GM12878 (cell line): ENCODE measurements at regions not wholly inside any gene's neighbourhood (a gene's known extent, or its start where the extent isn't known, plus 50 kb on each side); places are given as distances from the start of the nearest gene placed in this dataset.

Experiments
- ATAC-seq: fragments of 200-7000 bp; cut with Tn5 transposase; 3 replicates; pipeline ENCODE4 v1.9.1; 2020; ENCODE audit warnings: mild to moderate bottlenecking, moderate library complexity
- BruUV-seq: library from RNA; stranded (reverse); fragments of 400-500 nt; replicated peaks from 2 replicates; lab custom pipeline; 2021; lab: Mats Ljungman, UMichigan
- CTCF ChIA-PET: fragments of 300-600 bp; sonication (Branson Sonifier 250); formaldehyde crosslinking; extraction: SDS; loops from one replicate; lab custom pipeline; 2021; ENCODE audit warnings: inconsistent platforms; lab: Yijun Ruan, JAX
- POLR2A ChIA-PET: fragments of 350-600 bp; formaldehyde crosslinking; extraction: SDS; loops from one replicate; lab custom pipeline; 2021; ENCODE audit warnings: inconsistent platforms; lab: Charles Lee
- RAD21 ChIA-PET: fragments of 300-600 bp; sonication (Branson Sonifier 250); formaldehyde crosslinking; loops from one replicate; lab custom pipeline; 2023; ENCODE audit warnings: antibody characterized with exemption; ENCODE audit not compliant: unreplicated experiment; lab: Charles Lee
- SMC1A ChIA-PET: fragments of 300-600 bp; sonication (Branson Sonifier 250); formaldehyde crosslinking; loops from one replicate; lab custom pipeline; 2023; ENCODE audit not compliant: unreplicated experiment, uncharacterized antibody; lab: Charles Lee
- DNase-seq: peaks from one replicate; pipeline ENCODE4 v3.0.0-alpha.2; 2011; ENCODE audit warnings: low read depth, low spot score
- FAIRE-seq: peaks from 3 replicates; lab custom pipeline; 2011; peaks lifted over from hg19 to GRCh38; lab: Jason Lieb, UNC
- H2AFZ ChIP-seq: 2 replicates; pipeline ENCODE4 v1.6.0; 2011; ENCODE audit warnings: low read depth, low read length, control low read depth; ENCODE audit not compliant: control insufficient read depth
- H3K27ac ChIP-seq: 2 replicates; pipeline ENCODE4 v1.5.1; 2011; ENCODE audit warnings: control low read depth; ENCODE audit not compliant: control insufficient read depth, insufficient read depth
- H3K27me3 ChIP-seq, 2 experiments: replicated peaks in 1 of 2; 2 replicates each; pipeline versions ENCODE4 v1.6.0 to v1.6.1; 2011; ENCODE audit warnings: low read length in 1 of 2; ENCODE audit not compliant: control insufficient read depth in 2 of 2, insufficient read depth in 2 of 2
- H3K36me3 ChIP-seq, 2 experiments: 2 replicates each; pipeline ENCODE4 v1.5.1; 2011; ENCODE audit warnings: low read length in 1 of 2; ENCODE audit not compliant: control insufficient read depth in 2 of 2, insufficient read depth in 2 of 2
- H3K4me1 ChIP-seq: 2 replicates; pipeline ENCODE4 v1.6.1; 2011; ENCODE audit warnings: mild to moderate bottlenecking, low read length, moderate library complexity, mixed read lengths; ENCODE audit not compliant: control insufficient read depth, insufficient read depth
- H3K4me2 ChIP-seq: 2 replicates; pipeline ENCODE4 v1.6.0; 2011; ENCODE audit warnings: control low read depth; ENCODE audit not compliant: control insufficient read depth, insufficient read depth
- H3K4me3 ChIP-seq: fragments of 200-600 bp; sonication (generic); 2 replicates; pipeline ENCODE4 v1.5.1; 2016
- H3K79me2 ChIP-seq: 2 replicates; pipeline ENCODE4 v1.6.0; 2011; ENCODE audit warnings: low read length; ENCODE audit not compliant: control insufficient read depth, insufficient read depth
- H3K9ac ChIP-seq: 2 replicates; pipeline ENCODE4 v1.8.0; 2011; ENCODE audit warnings: low read length, control low read depth, mixed read lengths; ENCODE audit not compliant: control insufficient read depth, insufficient read depth
- H3K9me3 ChIP-seq: replicated peaks from 3 replicates; pipeline ENCODE4 v1.5.1; 2011; ENCODE audit warnings: mild to moderate bottlenecking, low read length; ENCODE audit not compliant: control insufficient read depth, insufficient read depth
- H4K20me1 ChIP-seq: 2 replicates; pipeline ENCODE4 v1.6.0; 2011; ENCODE audit not compliant: control insufficient read depth, insufficient read depth
- BACH1 ChIP-seq: fragments of 450-650 bp; IDR thresholded peaks from 2 replicates; pipeline ENCODE4 v1.6.1; 2017; ENCODE audit warnings: mild to moderate bottlenecking, borderline replicate concordance
- CEBPB ChIP-seq, 2 experiments: fragments of 150-350 bp in 1 of 2; IDR thresholded peaks; 2 replicates each; pipeline ENCODE4 v1.6.1; 2012 to 2014; ENCODE audit warnings: low read depth in 2 of 2, low read length in 2 of 2, borderline replicate concordance in 1 of 2, inconsistent platforms in 1 of 2
- ETV6 ChIP-seq, 2 experiments: fragments of 450-650 bp in 1 of 2; IDR thresholded peaks in 1 of 2; conservative IDR thresholded peaks in 1 of 2; 2 replicates each; pipeline ENCODE4 v1.6.1; 2014; ENCODE audit warnings: antibody characterized with exemption in 1 of 2, borderline replicate concordance in 1 of 2, low read depth in 1 of 2, mild to moderate bottlenecking in 1 of 2, moderate library complexity in 1 of 2
- PAX5 ChIP-seq: IDR thresholded peaks from 2 replicates; pipeline ENCODE4 v1.6.1; 2011; ENCODE audit warnings: low read depth, low read length, borderline replicate concordance
- PKNOX1 ChIP-seq: fragments of 450-650 bp; IDR thresholded peaks from 2 replicates; pipeline ENCODE4 v1.6.1; 2016; ENCODE audit warnings: mild to moderate bottlenecking
- PML ChIP-seq: IDR thresholded peaks from 2 replicates; pipeline ENCODE4 v1.6.1; 2012; ENCODE audit warnings: low read length, inconsistent platforms
- POLR2AphosphoS5 ChIP-seq: IDR thresholded peaks from 2 replicates; pipeline ENCODE4 v1.6.1; 2011; ENCODE audit warnings: mild to moderate bottlenecking, low read length, inconsistent platforms
- RAD51 ChIP-seq: fragments of 450-650 bp; IDR thresholded peaks from 2 replicates; pipeline ENCODE4 v1.6.1; 2016; ENCODE audit warnings: moderate library complexity, mild to moderate bottlenecking, inconsistent platforms
- SMAD5 ChIP-seq: IDR thresholded peaks from 2 replicates; pipeline ENCODE4 v1.6.1; 2016; ENCODE audit warnings: antibody characterized with exemption, low read depth
- SREBF1 ChIP-seq: IDR thresholded peaks from 2 replicates; pipeline ENCODE4 v1.6.1; 2012; ENCODE audit warnings: mild to moderate bottlenecking, low read length
- SUPT20H ChIP-seq: IDR thresholded peaks from 2 replicates; pipeline ENCODE4 v1.6.1; 2011; ENCODE audit warnings: low read depth, mild to moderate bottlenecking, low read length, moderate library complexity, borderline replicate concordance; ENCODE audit not compliant: control insufficient read depth
- WGBS: methylation state at CpG from one replicate; pipeline ENCODE4 v1.1.6; 2016; ENCODE audit warnings: low lambda C conversion rate; ENCODE audit not compliant: insufficient replicate concordance, insufficient coverage; ENCODE audit errors: missing lambda C conversion rate; 5-methylcytosine and 5-hydroxymethylcytosine counted together
- in situ Hi-C: fragments of 300-500 bp; cut with MboI; formaldehyde crosslinking; loops from 9 replicates; pipeline ENCODE4 v1.14.3; 2018; ENCODE audit warnings: mixed read lengths
- intact Hi-C: fragments of 100-400 bp; cut with micrococcal nuclease; formaldehyde crosslinking; loops from one replicate; pipeline ENCODE4 v1.14.2; 2022; ENCODE audit not compliant: unreplicated experiment
- TF ChIP-seq, protein P1 (sequence below): IDR thresholded peaks from 2 replicates; pipeline ENCODE4 v1.6.1; 2011; ENCODE audit warnings: mild to moderate bottlenecking, low read depth, low read length, moderate library complexity; ENCODE audit not compliant: insufficient replicate concordance
- TF ChIP-seq, protein P2 (sequence below): fragments of 450-650 bp; formaldehyde crosslinking; IDR thresholded peaks from 2 replicates; pipeline ENCODE4 v1.5.0; 2022; ENCODE audit warnings: mild to moderate bottlenecking, missing genetic modification characterization

- no peak for TF ChIP-seq BACH1
- TF ChIP-seq, protein P1, sequence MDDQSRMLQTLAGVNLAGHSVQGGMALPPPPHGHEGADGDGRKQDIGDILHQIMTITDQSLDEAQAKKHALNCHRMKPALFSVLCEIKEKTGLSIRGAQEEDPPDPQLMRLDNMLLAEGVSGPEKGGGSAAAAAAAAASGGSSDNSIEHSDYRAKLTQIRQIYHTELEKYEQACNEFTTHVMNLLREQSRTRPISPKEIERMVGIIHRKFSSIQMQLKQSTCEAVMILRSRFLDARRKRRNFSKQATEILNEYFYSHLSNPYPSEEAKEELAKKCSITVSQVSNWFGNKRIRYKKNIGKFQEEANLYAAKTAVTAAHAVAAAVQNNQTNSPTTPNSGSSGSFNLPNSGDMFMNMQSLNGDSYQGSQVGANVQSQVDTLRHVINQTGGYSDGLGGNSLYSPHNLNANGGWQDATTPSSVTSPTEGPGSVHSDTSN: no peak
- TF ChIP-seq, protein P2, sequence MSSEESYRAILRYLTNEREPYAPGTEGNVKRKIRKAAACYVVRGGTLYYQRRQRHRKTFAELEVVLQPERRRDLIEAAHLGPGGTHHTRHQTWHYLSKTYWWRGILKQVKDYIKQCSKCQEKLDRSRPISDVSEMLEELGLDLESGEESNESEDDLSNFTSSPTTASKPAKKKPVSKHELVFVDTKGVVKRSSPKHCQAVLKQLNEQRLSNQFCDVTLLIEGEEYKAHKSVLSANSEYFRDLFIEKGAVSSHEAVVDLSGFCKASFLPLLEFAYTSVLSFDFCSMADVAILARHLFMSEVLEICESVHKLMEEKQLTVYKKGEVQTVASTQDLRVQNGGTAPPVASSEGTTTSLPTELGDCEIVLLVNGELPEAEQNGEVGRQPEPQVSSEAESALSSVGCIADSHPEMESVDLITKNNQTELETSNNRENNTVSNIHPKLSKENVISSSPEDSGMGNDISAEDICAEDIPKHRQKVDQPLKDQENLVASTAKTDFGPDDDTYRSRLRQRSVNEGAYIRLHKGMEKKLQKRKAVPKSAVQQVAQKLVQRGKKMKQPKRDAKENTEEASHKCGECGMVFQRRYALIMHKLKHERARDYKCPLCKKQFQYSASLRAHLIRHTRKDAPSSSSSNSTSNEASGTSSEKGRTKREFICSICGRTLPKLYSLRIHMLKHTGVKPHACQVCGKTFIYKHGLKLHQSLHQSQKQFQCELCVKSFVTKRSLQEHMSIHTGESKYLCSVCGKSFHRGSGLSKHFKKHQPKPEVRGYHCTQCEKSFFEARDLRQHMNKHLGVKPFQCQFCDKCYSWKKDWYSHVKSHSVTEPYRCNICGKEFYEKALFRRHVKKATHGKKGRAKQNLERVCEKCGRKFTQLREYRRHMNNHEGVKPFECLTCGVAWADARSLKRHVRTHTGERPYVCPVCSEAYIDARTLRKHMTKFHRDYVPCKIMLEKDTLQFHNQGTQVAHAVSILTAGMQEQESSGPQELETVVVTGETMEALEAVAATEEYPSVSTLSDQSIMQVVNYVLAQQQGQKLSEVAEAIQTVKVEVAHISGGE (CRISPR knock-in tag): no peak
- TF ChIP-seq SREBF1: no peak
Observed at GRCh38 chr13:105545811-105546210, 989.7 kb downstream of the EFNB2 start (continued).

DNA sequence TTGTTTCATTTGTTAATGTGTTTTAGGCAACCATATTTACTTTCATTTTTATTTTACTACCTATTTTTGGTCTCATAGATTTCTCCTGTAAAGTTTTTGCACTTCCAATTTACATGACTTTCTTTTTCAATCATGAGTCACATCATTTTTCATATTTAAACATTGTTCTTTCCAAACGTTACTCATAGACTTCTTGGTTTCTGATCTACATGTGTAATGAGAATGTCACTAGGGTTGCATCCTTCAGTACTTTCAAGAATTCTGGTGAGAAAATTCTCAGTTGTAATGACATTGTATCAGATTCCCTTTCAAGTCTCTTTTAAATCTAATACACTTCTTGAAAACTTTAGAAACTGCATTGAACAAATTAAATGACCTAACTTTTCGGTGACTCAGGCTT, 991.7 kb downstream of the EFNB2 start:
- ATAC-seq: peak; percentile 41; the same call in 2 of the 3 replicates
- Histone ChIP-seq H3K36me3 (no peaks in the 10 kb centered on the region), H3K9me3 (no peaks in the 10 kb centered on the region), H3K4me3 (no peak overlapping the region), H3K4me1 (no peaks in the 10 kb centered on the region), H4K20me1 (no peaks in the 10 kb centered on the region), H2AFZ (no peak overlapping the region), H3K9ac (no peak overlapping the region), H3K27ac (no peak overlapping the region), H3K27me3 (no peaks in the 10 kb centered on the region), H3K79me2 (no peaks in the 10 kb centered on the region), H3K4me2 (no peak overlapping the region)
- 49% methylated on average over 2 of the region's 2 CpGs for WGBS
- BruUV-seq: no TSS peak
- ChIA-PET RAD21 (interaction anchor here (1.2 kb wide), 1 partner anchor 12 kb away, joined by 4 read pairs; no protein-coding TSS in a partner anchor), POLR2A (no interaction called here), CTCF (no interaction called here), SMC1A (no interaction called here)
- no peak for TF ChIP-seq SUPT20H
- no peak for TF ChIP-seq POLR2AphosphoS5
- no peak for TF ChIP-seq PKNOX1
- no peak for TF ChIP-seq SREBF1
- TF ChIP-seq PML: no peak
- TF ChIP-seq SMAD5: no peak
- TF ChIP-seq CEBPB (IDR thresholded peaks at IDR 0.05; ENCODE audit: borderline replicate concordance in 1 of 2, low read depth in 2 of 2, low read length in 2 of 2): no peak
- no peak for TF ChIP-seq ETV6 (conservative IDR thresholded peaks at IDR 0.05 in 1 of 2, IDR thresholded peaks at IDR 0.05 in 1 of 2; ENCODE audit: borderline replicate concordance in 1 of 2, low read depth in 1 of 2)
- TF ChIP-seq RAD51: no peak
- TF ChIP-seq PAX5: no peak
- DNase-seq: no peak
- FAIRE-seq: no peak
- intact Hi-C loops: no loop called here
- in situ Hi-C loops: no loop called here
